ENCODE measurements at regions not wholly inside any gene's neighbourhood (a gene's known extent, or its start where the extent isn't known, plus 50 kb on each side); places are given as distances from the start of the nearest gene placed in this dataset.

DNA sequence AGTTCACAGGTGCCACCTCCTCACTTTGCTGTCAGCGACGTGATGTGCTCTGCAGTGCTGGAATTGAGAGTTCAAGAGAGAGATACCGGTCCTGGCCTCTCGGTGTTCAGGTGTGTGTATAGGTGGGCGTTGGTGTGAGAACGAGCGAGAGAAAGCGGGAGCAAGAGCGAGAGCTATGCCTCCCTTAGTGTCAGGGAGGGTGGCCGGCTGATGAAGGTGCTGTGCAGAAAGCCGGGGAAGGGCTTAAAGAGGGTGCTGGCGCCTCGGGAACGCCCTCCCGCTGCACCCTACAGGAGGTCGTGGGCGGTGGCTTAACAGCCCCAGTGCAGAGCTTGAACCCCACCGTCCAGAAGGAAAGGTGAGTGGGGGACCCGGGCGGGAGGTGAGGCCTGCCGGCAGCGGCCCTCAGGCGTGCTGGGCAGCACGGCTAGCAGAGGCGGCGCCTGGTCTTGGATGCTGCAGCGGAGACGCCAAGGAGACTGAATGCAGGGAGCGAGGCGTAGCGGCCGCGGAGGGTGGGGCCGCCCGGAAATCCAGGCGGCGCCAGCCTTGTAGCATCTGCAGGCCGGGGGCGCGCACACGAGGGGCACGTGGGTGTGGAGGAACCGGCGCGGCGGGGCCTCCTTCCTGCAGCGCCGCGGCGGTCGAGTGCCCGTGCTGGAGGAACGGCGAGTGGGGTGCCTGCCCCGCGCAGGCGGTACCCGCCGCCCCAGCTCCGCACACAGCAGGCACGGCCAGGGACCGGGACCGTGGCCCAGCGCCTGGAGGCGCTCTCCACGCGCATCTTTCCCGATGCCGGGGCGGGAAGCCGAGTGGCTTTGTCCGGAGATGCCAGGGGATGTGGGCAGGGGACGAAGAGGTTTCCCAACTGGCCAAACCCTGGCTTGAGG, 246.8 kb upstream of the TOPAZ1 start:
- TF ChIP-seq, protein P1, sequence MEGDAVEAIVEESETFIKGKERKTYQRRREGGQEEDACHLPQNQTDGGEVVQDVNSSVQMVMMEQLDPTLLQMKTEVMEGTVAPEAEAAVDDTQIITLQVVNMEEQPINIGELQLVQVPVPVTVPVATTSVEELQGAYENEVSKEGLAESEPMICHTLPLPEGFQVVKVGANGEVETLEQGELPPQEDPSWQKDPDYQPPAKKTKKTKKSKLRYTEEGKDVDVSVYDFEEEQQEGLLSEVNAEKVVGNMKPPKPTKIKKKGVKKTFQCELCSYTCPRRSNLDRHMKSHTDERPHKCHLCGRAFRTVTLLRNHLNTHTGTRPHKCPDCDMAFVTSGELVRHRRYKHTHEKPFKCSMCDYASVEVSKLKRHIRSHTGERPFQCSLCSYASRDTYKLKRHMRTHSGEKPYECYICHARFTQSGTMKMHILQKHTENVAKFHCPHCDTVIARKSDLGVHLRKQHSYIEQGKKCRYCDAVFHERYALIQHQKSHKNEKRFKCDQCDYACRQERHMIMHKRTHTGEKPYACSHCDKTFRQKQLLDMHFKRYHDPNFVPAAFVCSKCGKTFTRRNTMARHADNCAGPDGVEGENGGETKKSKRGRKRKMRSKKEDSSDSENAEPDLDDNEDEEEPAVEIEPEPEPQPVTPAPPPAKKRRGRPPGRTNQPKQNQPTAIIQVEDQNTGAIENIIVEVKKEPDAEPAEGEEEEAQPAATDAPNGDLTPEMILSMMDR (IDR thresholded peaks at IDR 0.05): no peak
- H3K27me3 ChIP-seq (ENCODE audit: insufficient read depth in 3 of 3, low read length in 2 of 3): peaks cover 8 to 92% (median 48%) of the 10 kb centered on the region in 3 donors
- peaks cover 4% of the 10 kb centered on the region for H3K9me3 ChIP-seq
- H3K27ac ChIP-seq: no peak overlapping the region
- intact Hi-C loops (cut with DNase I): no loop called here
- peak overlapping the region; percentile 33 for H3K4me3 ChIP-seq
- ATAC-seq (peak in 1 of 4 donors; percentile 40), DNase-seq (no peak)
- H3K4me1 ChIP-seq: peaks cover 31% of the 10 kb centered on the region
- H3K36me3 ChIP-seq (ENCODE audit: insufficient read depth in 1 of 2, low read depth in 1 of 2): no peaks in the 10 kb centered on the region
- WGBS, 3 donors: 1 to 2% (median 2%) methylated on average over 55 to 73 of the region's 73 CpGs

DNA sequence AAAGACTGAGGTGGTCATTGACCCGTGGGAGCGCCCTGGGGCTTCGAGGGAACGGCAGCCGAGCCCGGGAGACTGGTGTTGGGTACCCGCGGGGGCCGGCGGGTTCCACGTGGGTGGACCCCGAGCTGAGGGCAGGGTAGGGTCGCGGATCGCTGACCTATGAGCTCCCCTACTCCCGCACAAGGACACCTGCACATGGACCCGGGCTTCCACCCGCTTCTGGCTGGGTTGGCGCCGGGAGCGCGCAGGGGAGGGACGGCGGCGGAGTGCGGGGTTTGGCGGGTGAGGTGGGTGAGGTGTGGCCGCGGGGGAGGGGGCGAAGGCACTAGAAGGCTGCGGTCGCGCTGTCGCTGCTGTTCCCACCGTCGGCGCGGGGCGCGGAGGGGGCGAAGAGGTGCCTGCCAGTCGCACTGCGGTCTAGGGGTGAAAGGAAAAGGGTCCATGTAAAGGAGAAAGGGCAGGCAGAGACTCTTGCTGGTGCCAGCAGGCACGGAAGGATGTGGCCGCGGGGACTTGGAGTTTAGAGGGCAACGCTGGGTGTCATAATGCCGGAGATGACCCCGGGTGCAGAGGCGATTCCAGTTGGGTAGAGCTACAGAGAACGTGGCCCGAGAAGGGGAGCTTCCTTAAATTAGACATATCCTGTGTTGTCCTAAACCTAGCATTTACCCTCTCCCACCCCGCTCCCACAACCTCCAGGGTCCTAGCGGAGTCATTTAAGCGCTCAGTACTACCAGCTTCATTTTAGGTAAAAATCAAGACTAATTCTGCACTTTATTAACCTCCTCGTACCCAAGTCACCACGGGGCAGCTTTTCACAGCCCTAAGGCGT, 245.9 kb upstream of the TOPAZ1 start:
- TF ChIP-seq, protein P1 (IDR thresholded peaks at IDR 0.05): no peak
- peaks cover 4% of the 10 kb centered on the region for H3K9me3 ChIP-seq
- peak overlapping the region; percentile 43 for H3K4me3 ChIP-seq
- no peak overlapping the region for H3K27ac ChIP-seq
- 1% methylated on average over 54 to 58 of the region's 58 CpGs for WGBS, 3 donors
- no peaks in the 10 kb centered on the region for H3K36me3 ChIP-seq (ENCODE audit: insufficient read depth in 1 of 2, low read depth in 1 of 2)
- intact Hi-C loops (cut with DNase I): no loop called here
- H3K27me3 ChIP-seq (ENCODE audit: insufficient read depth in 3 of 3, low read length in 2 of 3): peaks cover 5 to 92% (median 48%) of the 10 kb centered on the region in 3 donors
- ATAC-seq (no peak), DNase-seq (no peak)
- peaks cover 31% of the 10 kb centered on the region for H3K4me1 ChIP-seq

DNA sequence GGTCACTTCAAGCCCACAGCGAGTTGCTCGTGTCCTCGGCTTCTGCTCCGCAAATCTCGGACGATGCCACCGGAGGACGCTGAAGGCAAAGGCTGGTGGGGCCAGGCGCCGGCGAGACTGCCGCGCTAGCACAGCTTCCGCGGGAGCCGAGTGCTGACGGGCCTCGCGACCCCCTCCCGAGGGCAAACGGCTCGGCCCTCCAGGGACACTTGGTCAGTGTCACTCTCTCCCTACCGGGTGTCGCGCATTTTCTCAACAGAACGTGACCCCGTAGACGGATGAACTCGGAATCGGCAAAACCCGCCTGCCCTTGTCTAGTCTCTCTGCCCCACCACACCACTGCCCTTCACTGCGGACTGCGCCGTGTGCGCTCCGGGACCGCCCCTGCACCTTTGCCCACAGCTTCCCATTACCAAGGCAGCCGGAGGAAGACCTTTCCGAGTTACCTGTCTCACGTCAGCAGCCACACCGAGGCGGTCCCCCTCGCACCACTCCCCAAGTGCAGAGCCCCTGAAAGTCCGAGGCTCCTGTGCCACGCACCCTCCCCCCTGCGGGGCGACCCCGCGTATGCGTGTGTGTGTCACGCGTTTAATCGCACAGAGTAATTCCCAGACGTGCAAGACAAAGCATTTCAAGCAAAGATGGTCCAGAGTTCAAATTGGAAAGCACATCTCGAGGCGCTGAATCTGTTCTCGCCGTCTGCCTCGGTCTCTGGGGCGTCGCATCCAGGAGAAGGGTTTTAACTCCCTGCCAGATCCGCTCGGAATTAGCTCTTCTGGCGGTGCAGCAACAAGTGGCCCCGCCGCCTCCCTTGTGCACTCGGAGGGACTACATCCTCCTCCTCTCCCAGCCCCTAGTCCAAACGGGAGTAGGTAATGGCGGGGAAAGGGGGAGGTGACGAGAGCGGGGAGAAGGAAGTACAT, 245.0 kb upstream of the TOPAZ1 start:
- H3K27me3 ChIP-seq (ENCODE audit: insufficient read depth in 3 of 3, low read length in 2 of 3): peaks cover 3 to 92% (median 47%) of the 10 kb centered on the region in 3 donors
- peaks cover 31% of the 10 kb centered on the region for H3K4me1 ChIP-seq
- H3K9me3 ChIP-seq: peaks cover 4% of the 10 kb centered on the region
- ATAC-seq (peak in 3 of 4 donors; percentile 13 to 17 (median 13)), DNase-seq (no peak)
- no peak overlapping the region for H3K27ac ChIP-seq
- TF ChIP-seq, protein P1 (IDR thresholded peaks at IDR 0.05): no peak
- intact Hi-C loops (cut with DNase I): no loop called here
- H3K4me3 ChIP-seq: peak overlapping the region; percentile 43
- no peaks in the 10 kb centered on the region for H3K36me3 ChIP-seq (ENCODE audit: insufficient read depth in 1 of 2, low read depth in 1 of 2)
- 1 to 2% (median 1%) methylated on average over 68 to 71 of the region's 71 CpGs for WGBS, 3 donors

DNA sequence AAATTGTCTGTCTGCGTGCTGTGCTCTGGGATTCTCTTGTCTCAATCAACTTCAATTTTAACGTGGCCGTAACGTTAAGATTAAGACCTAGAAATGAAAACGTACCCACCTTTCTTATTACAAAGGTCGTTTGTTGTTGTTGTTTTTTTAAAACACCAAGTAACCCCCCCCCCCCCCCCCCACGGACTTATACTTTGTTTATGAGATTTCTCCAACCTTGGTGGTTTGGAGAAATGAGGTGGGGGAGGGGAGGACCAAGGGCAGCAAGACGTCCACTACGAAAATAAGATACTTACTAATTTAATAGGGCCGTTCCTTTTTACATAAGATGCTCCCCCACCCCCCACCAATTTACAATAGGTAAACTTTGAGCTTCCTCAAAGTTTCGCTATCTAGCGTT, 244.4 kb upstream of the TOPAZ1 start:
- ATAC-seq (no peak), DNase-seq (no peak)
- intact Hi-C loops (cut with DNase I): no loop called here
- no peaks in the 10 kb centered on the region for H3K36me3 ChIP-seq (ENCODE audit: insufficient read depth in 1 of 2, low read depth in 1 of 2)
- TF ChIP-seq, protein P1 (IDR thresholded peaks at IDR 0.05): no peak
- no peak overlapping the region for H3K27ac ChIP-seq
- peaks cover 3 to 97% (median 47%) of the 10 kb centered on the region in 3 donors for H3K27me3 ChIP-seq (ENCODE audit: insufficient read depth in 3 of 3, low read length in 2 of 3)
- peaks cover 4% of the 10 kb centered on the region for H3K9me3 ChIP-seq
- peak overlapping the region; percentile 43 for H3K4me3 ChIP-seq
- H3K4me1 ChIP-seq: peaks cover 31% of the 10 kb centered on the region
- WGBS, 3 donors: 2 to 4% (median 3%) methylated on average over 12 of the region's 12 CpGs

Measured in psoas muscle (tissue), 7 donors.